Smooth muscle cell (in vitro differentiated cells): ENCODE measurements at regions not wholly inside any gene's neighbourhood (a gene's known extent, or its start where the extent isn't known, plus 50 kb on each side); places are given as distances from the start of the nearest gene placed in this dataset.
A peak's percentile ranks its signal among the peaks of the same experiment; 100 is the strongest.

Source experiments
- DNase-seq: peaks from one replicate; lab custom pipeline; 2025; ENCODE audit not compliant: unreplicated experiment; lab: John Stamatoyannopoulos, UW
- H2AFZ ChIP-seq: fragments of 200-600 bp; sonication (generic); 2 replicates; pipeline ENCODE4 v1.6.0; 2016; ENCODE audit warnings: antibody characterized with exemption, low read depth, mild to moderate bottlenecking
- H3F3A ChIP-seq: fragments of 200-600 bp; sonication (generic); 2 replicates; pipeline ENCODE4 v1.6.0; 2017; ENCODE audit warnings: antibody characterized with exemption, low read depth
- H3K27ac ChIP-seq: fragments of 200-600 bp; sonication (generic); 2 replicates; pipeline ENCODE4 v1.5.1; 2016; ENCODE audit warnings: low read depth, mild to moderate bottlenecking
- H3K27me3 ChIP-seq: fragments of 200-600 bp; sonication (generic); 2 replicates; pipeline ENCODE4 v1.6.1; 2016; ENCODE audit warnings: low read depth, mild to moderate bottlenecking
- H3K36me3 ChIP-seq: fragments of 200-600 bp; sonication (generic); 2 replicates; pipeline ENCODE4 v1.5.1; 2016; ENCODE audit warnings: low read depth
- H3K4me1 ChIP-seq: fragments of 200-600 bp; sonication (generic); 2 replicates; pipeline ENCODE4 v1.5.1; 2016; ENCODE audit warnings: low read depth
- H3K4me2 ChIP-seq: fragments of 200-600 bp; sonication (generic); 2 replicates; pipeline ENCODE4 v1.6.0; 2016; ENCODE audit warnings: mild to moderate bottlenecking
- H3K4me3 ChIP-seq: fragments of 200-600 bp; sonication (generic); 2 replicates; pipeline ENCODE4 v1.5.1; 2016; ENCODE audit warnings: mild to moderate bottlenecking
- H3K79me2 ChIP-seq: fragments of 200-600 bp; sonication (generic); 2 replicates; pipeline ENCODE4 v1.6.0; 2016; ENCODE audit warnings: low read depth, mild to moderate bottlenecking
- H3K9ac ChIP-seq: fragments of 200-600 bp; sonication (generic); 2 replicates; pipeline ENCODE4 v1.6.0; 2016; ENCODE audit warnings: low read depth
- H3K9me3 ChIP-seq: fragments of 200-600 bp; sonication (generic); replicated peaks from 2 replicates; pipeline ENCODE4 v1.5.1; 2016; ENCODE audit warnings: low read depth
- H4K20me1 ChIP-seq: fragments of 200-600 bp; sonication (generic); 2 replicates; pipeline ENCODE4 v1.6.0; 2016; ENCODE audit warnings: low read depth
- WGBS: methylation state at CpG from one replicate; pipeline ENCODE4 v1.1.7; 2016; ENCODE audit warnings: low lambda C conversion rate; 5-methylcytosine and 5-hydroxymethylcytosine counted together
- TF ChIP-seq, protein P1 (sequence below): fragments of 200-600 bp; sonication (generic); IDR thresholded peaks from 2 replicates; pipeline ENCODE4 v1.5.1; 2017; ENCODE audit warnings: borderline replicate concordance, mild to moderate bottlenecking, antibody characterized with exemption; ENCODE audit not compliant: insufficient read depth, poor library complexity, severe bottlenecking

DNA sequence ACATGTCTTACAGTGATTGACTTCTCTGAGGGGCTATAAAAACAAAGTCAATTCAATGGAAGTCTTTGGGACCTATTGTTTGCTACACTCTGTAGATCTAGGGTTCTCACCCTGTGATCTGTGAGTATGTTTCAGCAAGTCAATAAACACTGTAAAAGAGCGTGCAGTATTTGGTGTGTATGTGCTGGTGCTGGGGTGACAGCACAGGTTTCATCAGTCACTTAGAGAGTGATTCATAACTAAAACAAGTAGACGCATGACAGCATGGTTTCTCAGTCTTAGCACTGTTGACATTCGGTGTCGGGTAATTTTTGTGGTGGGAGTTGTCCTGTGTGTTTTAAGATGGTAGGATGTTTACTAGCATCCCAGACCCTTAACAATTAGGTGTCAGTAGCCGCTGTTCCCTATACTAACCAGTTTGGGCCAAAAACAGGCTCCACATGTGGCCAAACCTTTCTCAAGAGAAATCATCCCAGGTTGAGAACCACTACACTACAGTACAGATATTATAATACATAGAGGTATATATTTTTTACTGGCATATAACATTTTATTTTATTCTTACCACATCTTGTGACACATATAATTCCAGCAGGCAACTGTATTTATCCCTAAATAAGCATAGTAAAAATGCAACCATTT is 411.8 kb downstream of the ARL4A start:
- no peak overlapping the region for H2AFZ ChIP-seq
- WGBS, result 41% methylated on average over 5 of the region's 5 CpGs

DNA sequence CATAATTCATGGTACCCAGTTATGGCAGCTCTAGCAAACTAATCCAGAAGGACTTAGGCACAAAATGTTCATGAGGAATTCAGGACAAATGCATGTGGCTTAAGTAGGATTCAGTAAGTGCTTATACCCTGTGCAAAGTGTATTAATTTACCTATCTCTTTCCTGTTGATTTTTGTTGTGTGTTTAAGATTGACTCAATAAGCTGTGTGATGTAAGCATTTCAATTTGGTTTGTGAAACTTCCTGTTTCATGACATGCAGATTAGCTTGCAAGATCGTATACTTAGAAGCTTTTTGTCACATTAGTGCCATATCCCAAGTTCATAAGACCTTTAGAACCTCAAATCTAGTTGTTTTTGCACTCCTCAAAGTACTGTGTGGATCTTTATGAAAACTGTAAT is 416.7 kb downstream of the ARL4A start:
- Histone ChIP-seq H3K79me2 (no peaks in the 10 kb centered on the region), H3K9ac (no peak overlapping the region), H3K4me3 (no peak overlapping the region), H2AFZ (no peak overlapping the region), H3K27me3 (no peaks in the 10 kb centered on the region), H3K4me2 (no peak overlapping the region), H4K20me1 (no peaks in the 10 kb centered on the region), H3K4me1 (no peaks in the 10 kb centered on the region), H3K36me3 (no peaks in the 10 kb centered on the region), H3K9me3 (no peaks in the 10 kb centered on the region), H3K27ac (no peak overlapping the region), H3F3A (no peaks in the 10 kb centered on the region)
- no peak for DNase-seq
- TF ChIP-seq, protein P1, sequence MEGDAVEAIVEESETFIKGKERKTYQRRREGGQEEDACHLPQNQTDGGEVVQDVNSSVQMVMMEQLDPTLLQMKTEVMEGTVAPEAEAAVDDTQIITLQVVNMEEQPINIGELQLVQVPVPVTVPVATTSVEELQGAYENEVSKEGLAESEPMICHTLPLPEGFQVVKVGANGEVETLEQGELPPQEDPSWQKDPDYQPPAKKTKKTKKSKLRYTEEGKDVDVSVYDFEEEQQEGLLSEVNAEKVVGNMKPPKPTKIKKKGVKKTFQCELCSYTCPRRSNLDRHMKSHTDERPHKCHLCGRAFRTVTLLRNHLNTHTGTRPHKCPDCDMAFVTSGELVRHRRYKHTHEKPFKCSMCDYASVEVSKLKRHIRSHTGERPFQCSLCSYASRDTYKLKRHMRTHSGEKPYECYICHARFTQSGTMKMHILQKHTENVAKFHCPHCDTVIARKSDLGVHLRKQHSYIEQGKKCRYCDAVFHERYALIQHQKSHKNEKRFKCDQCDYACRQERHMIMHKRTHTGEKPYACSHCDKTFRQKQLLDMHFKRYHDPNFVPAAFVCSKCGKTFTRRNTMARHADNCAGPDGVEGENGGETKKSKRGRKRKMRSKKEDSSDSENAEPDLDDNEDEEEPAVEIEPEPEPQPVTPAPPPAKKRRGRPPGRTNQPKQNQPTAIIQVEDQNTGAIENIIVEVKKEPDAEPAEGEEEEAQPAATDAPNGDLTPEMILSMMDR, result no peak
- 68% methylated on average over 1 of the region's 1 CpG for WGBS

More for the DNA sequence above, 411.8 kb downstream of the ARL4A start:
- Histone ChIP-seq H3K36me3 (no peaks in the 10 kb centered on the region), H4K20me1 (no peaks in the 10 kb centered on the region), H3K4me3 (no peak overlapping the region), H3K27ac (peak overlapping the region; percentile 60), H3K79me2 (no peaks in the 10 kb centered on the region), H3F3A (no peaks in the 10 kb centered on the region), H3K9me3 (no peaks in the 10 kb centered on the region), H3K9ac (no peak overlapping the region), H3K4me1 (peaks cover 6% of the 10 kb centered on the region), H3K4me2 (peak overlapping the region; percentile 16), H3K27me3 (no peaks in the 10 kb centered on the region)
- TF ChIP-seq, protein P1, result no peak
- no peak for DNase-seq

DNA sequence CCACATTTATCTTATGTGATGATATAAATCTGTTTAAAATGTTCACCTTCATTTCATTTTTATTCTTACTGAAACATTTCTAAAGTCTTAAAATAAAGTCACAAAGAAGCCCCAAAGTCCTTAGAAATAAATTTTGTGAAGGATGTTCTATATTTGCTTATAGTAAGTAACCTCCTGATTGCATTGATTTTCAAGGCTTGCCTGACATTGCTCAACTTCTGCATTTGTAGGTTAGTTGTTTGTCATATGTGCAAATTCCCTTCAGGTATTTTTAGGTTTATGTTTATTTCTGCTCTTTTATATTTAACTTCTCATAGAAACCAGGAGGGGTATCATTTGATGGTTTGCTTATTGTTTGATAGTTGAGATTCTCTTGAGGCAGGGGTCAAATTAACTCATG is 417.8 kb downstream of the ARL4A start:
- no peaks in the 10 kb centered on the region for H4K20me1 ChIP-seq
- no peaks in the 10 kb centered on the region for H3K36me3 ChIP-seq
- H3F3A ChIP-seq, result no peaks in the 10 kb centered on the region
- no peak overlapping the region for H2AFZ ChIP-seq
- H3K9me3 ChIP-seq, result no peaks in the 10 kb centered on the region
- no peaks in the 10 kb centered on the region for H3K27me3 ChIP-seq
- no peak overlapping the region for H3K27ac ChIP-seq
- DNase-seq, result no peak
- TF ChIP-seq, protein P1, result no peak
- H3K4me3 ChIP-seq, result no peak overlapping the region
- H3K4me2 ChIP-seq, result no peak overlapping the region
- no peaks in the 10 kb centered on the region for H3K79me2 ChIP-seq
- no peaks in the 10 kb centered on the region for H3K4me1 ChIP-seq
- H3K9ac ChIP-seq, result no peak overlapping the region

DNA sequence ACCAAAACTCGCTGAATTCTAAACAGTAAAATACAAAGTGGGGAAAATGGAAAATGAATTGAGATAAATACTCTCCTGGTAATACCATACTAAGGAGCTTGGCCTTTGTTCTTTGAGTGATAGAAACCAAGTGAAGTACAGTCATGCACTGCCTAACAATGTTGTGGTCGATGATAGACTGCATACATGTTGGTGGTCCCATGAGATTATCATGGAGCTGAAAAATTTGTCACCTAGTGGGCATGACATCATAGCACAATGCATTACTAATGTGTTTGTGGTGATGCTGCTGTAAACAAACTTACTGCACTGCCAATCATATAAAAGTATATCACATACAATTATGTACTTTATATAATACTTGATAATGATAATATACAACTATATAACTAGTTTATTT is 419.1 kb downstream of the ARL4A start:
- Histone ChIP-seq H2AFZ (no peak overlapping the region), H3K9ac (no peak overlapping the region), H3K4me1 (no peaks in the 10 kb centered on the region), H4K20me1 (no peaks in the 10 kb centered on the region), H3K4me3 (no peak overlapping the region), H3K27me3 (no peaks in the 10 kb centered on the region), H3K79me2 (no peaks in the 10 kb centered on the region), H3K27ac (peak overlapping the region; percentile 45), H3F3A (no peaks in the 10 kb centered on the region), H3K4me2 (no peak overlapping the region), H3K9me3 (no peaks in the 10 kb centered on the region), H3K36me3 (no peaks in the 10 kb centered on the region)
- no peak for DNase-seq
- 96% methylated on average over 2 of the region's 2 CpGs for WGBS
- TF ChIP-seq, protein P1, result no peak
